WERI-Rb-1 (cell line): ENCODE measurements at regions not wholly inside any gene's neighbourhood (a gene's known extent, or its start where the extent isn't known, plus 50 kb on each side); places are given as distances from the start of the nearest gene placed in this dataset.

Experiments used
- DNase-seq: peaks from one replicate; pipeline ENCODE4 v3.0.0-alpha.2; 2020
- H3K27ac ChIP-seq: fragments of 250-450 bp; sonication (Bioruptor Pico); 2 replicates; pipeline ENCODE4 v1.5.1; 2020; ENCODE audit warnings: mild to moderate bottlenecking, moderate library complexity
- H3K27me3 ChIP-seq: fragments of 250-450 bp; sonication (Bioruptor Pico); 2 replicates; pipeline ENCODE4 v1.5.1; 2021; ENCODE audit warnings: mild to moderate bottlenecking, low read depth, moderate library complexity; ENCODE audit not compliant: insufficient read depth, severe bottlenecking
- H3K36me3 ChIP-seq: fragments of 250-450 bp; sonication (Bioruptor Pico); 2 replicates; pipeline ENCODE4 v1.5.1; 2020; ENCODE audit warnings: mild to moderate bottlenecking, moderate library complexity
- H3K4me3 ChIP-seq: 2 replicates; pipeline ENCODE4 v1.5.1; 2011; ENCODE audit warnings: low read depth, mild to moderate bottlenecking, control low read depth, low read length
- H3K9me3 ChIP-seq: fragments of 250-450 bp; sonication (Bioruptor Pico); 2 replicates; pipeline ENCODE4 v1.5.1; 2021; ENCODE audit warnings: mild to moderate bottlenecking, moderate library complexity; ENCODE audit not compliant: severe bottlenecking
- CTCF ChIP-seq: IDR thresholded peaks from 2 replicates; pipeline ENCODE4 v1.5.1; 2011; ENCODE audit warnings: low read depth, mild to moderate bottlenecking, control low read depth, inconsistent platforms, low read length

- no peak for TF ChIP-seq CTCF
- no peak overlapping the region for H3K27ac ChIP-seq
- no peaks in the 10 kb centered on the region for H3K9me3 ChIP-seq
- no peak overlapping the region for H3K4me3 ChIP-seq
- no peaks in the 10 kb centered on the region for H3K27me3 ChIP-seq
- no peak for DNase-seq
- no peaks in the 10 kb centered on the region for H3K36me3 ChIP-seq
Observed at GRCh38 chr11:92787638-92788037, 181.8 kb upstream of the MTNR1B start.

GRCh38 chr11:92789761-92790160 is 179.7 kb upstream of the MTNR1B start:
- no peak for DNase-seq
- H3K27me3 ChIP-seq: no peaks in the 10 kb centered on the region
- no peak for TF ChIP-seq CTCF
- no peaks in the 10 kb centered on the region for H3K36me3 ChIP-seq
- no peak overlapping the region for H3K27ac ChIP-seq
- no peaks in the 10 kb centered on the region for H3K9me3 ChIP-seq
- no peak overlapping the region for H3K4me3 ChIP-seq

- no peak for TF ChIP-seq CTCF
- no peak for DNase-seq
- H3K4me3 ChIP-seq: no peak overlapping the region
- H3K27me3 ChIP-seq: no peaks in the 10 kb centered on the region
- H3K36me3 ChIP-seq: no peaks in the 10 kb centered on the region
- H3K27ac ChIP-seq: no peak overlapping the region
- no peaks in the 10 kb centered on the region for H3K9me3 ChIP-seq
Observed at GRCh38 chr11:92790366-92790765, 179.1 kb upstream of the MTNR1B start.

GRCh38 chr11:92790926-92791616 is 178.4 kb upstream of the MTNR1B start:
- Histone ChIP-seq H3K27ac (no peak overlapping the region), H3K9me3 (no peaks in the 10 kb centered on the region), H3K36me3 (no peaks in the 10 kb centered on the region), H3K27me3 (no peaks in the 10 kb centered on the region), H3K4me3 (no peak overlapping the region)
- no peak for TF ChIP-seq CTCF
- DNase-seq: no peak

GRCh38 chr11:92791886-92792285 is 177.6 kb upstream of the MTNR1B start:
- DNase-seq: no peak
- Histone ChIP-seq H3K9me3 (no peaks in the 10 kb centered on the region), H3K4me3 (no peak overlapping the region), H3K27me3 (no peaks in the 10 kb centered on the region), H3K36me3 (no peaks in the 10 kb centered on the region), H3K27ac (no peak overlapping the region)
- TF ChIP-seq CTCF: no peak

- Histone ChIP-seq H3K27me3 (no peaks in the 10 kb centered on the region), H3K36me3 (no peaks in the 10 kb centered on the region), H3K4me3 (no peak overlapping the region), H3K9me3 (no peaks in the 10 kb centered on the region), H3K27ac (no peak overlapping the region)
- no peak for DNase-seq
- TF ChIP-seq CTCF: no peak
Observed at GRCh38 chr11:92793189-92793588, 176.3 kb upstream of the MTNR1B start.
